ENCODE measurements at regions not wholly inside any gene's neighbourhood (a gene's known extent, or its start where the extent isn't known, plus 50 kb on each side); places are given as distances from the start of the nearest gene placed in this dataset.

DNA sequence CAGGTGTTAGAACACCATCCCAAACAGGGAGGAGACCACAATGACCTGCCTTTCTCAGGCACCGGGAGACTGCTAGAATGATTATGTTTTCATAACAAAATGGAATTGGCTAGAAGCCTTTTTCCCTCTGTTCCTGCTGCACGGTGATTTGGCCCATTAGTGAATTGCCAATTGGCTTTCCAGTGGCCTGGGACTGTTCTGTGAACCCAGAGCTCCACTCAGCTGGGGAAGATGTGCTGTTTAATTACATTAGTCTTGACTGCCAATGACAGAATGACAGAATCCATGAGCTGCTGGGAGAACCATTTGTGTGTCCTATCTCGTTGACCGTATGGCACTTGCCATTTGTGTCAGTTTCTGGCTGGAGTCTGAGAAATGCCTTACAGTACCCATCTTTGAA is 242.9 kb downstream of the CDH11 start:
- TF ChIP-seq TAF1 (IDR thresholded peaks at IDR 0.05; ENCODE audit: low read depth) (no peak), YY1 (IDR thresholded peaks at IDR 0.05; ENCODE audit: low read depth) (no peak), EP300 (IDR thresholded peaks at IDR 0.05; ENCODE audit: borderline replicate concordance) (no peak), CEBPB (IDR thresholded peaks at IDR 0.05) (no peak)
